ENCODE measurements at regions not wholly inside any gene's neighbourhood (a gene's known extent, or its start where the extent isn't known, plus 50 kb on each side); places are given as distances from the start of the nearest gene placed in this dataset.

DNA sequence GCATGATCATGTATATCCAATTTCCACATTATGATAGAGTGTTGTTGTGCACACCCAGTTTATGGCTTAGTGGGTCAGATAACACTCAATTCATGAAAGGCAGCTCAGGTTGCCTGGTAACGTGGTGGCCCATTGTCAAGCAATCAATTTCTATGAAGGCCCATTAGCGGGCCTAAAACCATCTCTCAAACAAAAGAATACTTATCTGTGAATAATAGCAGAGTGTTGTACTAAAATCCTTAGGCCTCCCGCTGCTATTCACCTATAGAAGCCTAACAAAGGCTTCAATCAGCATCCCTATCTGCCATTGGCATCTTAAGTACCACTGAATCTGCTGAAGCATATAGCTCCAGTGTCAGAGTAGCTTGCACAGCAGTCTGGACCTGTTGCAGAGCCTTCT, 849.6 kb upstream of the POU3F4 start:
- TF ChIP-seq BACH1 (tag; IDR thresholded peaks at IDR 0.05): no peak
- no peak for TF ChIP-seq MAX (CRISPR knock-in tag; IDR thresholded peaks at IDR 0.05)
- no peak for TF ChIP-seq EZH2 (IDR thresholded peaks at IDR 0.05; ENCODE audit: borderline replicate concordance, low read depth, low read length)
- TF ChIP-seq RBFOX2 (IDR thresholded peaks at IDR 0.05; ENCODE audit: low read depth, low read length): no peak
- TF ChIP-seq, protein P1, sequence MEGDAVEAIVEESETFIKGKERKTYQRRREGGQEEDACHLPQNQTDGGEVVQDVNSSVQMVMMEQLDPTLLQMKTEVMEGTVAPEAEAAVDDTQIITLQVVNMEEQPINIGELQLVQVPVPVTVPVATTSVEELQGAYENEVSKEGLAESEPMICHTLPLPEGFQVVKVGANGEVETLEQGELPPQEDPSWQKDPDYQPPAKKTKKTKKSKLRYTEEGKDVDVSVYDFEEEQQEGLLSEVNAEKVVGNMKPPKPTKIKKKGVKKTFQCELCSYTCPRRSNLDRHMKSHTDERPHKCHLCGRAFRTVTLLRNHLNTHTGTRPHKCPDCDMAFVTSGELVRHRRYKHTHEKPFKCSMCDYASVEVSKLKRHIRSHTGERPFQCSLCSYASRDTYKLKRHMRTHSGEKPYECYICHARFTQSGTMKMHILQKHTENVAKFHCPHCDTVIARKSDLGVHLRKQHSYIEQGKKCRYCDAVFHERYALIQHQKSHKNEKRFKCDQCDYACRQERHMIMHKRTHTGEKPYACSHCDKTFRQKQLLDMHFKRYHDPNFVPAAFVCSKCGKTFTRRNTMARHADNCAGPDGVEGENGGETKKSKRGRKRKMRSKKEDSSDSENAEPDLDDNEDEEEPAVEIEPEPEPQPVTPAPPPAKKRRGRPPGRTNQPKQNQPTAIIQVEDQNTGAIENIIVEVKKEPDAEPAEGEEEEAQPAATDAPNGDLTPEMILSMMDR (IDR thresholded peaks at IDR 0.05 in 2 of 3, conservative IDR thresholded peaks at IDR 0.05 in 1 of 3; ENCODE audit: insufficient read depth in 2 of 3, low read depth in 1 of 3, low read length in 3 of 3): no peak
- no peak for TF ChIP-seq JUN (IDR thresholded peaks at IDR 0.05; ENCODE audit: borderline replicate concordance, low read depth, low read length)
- TF ChIP-seq JUN (CRISPR knock-in tag; IDR thresholded peaks at IDR 0.05; ENCODE audit: borderline replicate concordance): no peak
- TF ChIP-seq BRCA1 (IDR thresholded peaks at IDR 0.05): no peak
- TF ChIP-seq BRCA1 (CRISPR knock-in tag; IDR thresholded peaks at IDR 0.05): no peak
- no peak for TF ChIP-seq FOS (IDR thresholded peaks at IDR 0.05; ENCODE audit: extremely low read depth, insufficient read length)
- no peak for TF ChIP-seq RNF2 (IDR thresholded peaks at IDR 0.05)
- TF ChIP-seq, protein P2, sequence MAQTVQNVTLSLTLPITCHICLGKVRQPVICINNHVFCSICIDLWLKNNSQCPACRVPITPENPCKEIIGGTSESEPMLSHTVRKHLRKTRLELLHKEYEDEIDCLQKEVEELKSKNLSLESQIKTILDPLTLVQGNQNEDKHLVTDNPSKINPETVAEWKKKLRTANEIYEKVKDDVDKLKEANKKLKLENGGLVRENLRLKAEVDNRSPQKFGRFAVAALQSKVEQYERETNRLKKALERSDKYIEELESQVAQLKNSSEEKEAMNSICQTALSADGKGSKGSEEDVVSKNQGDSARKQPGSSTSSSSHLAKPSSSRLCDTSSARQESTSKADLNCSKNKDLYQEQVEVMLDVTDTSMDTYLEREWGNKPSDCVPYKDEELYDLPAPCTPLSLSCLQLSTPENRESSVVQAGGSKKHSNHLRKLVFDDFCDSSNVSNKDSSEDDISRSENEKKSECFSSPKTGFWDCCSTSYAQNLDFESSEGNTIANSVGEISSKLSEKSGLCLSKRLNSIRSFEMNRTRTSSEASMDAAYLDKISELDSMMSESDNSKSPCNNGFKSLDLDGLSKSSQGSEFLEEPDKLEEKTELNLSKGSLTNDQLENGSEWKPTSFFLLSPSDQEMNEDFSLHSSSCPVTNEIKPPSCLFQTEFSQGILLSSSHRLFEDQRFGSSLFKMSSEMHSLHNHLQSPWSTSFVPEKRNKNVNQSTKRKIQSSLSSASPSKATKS (CRISPR knock-in tag; IDR thresholded peaks at IDR 0.05): no peak
- TF ChIP-seq CHD1 (IDR thresholded peaks at IDR 0.05; ENCODE audit: low read length): no peak
- no peak for TF ChIP-seq BRD4 (IDR thresholded peaks at IDR 0.05)

Measured in K562 (cell line).